Endothelial cell of umbilical vein (primary cell): ENCODE measurements at regions not wholly inside any gene's neighbourhood (a gene's known extent, or its start where the extent isn't known, plus 50 kb on each side); places are given as distances from the start of the nearest gene placed in this dataset.

Source experiments
- BruUV-seq: library from RNA; stranded (reverse); fragments of 400-500 nt; replicated peaks from 2 replicates; lab custom pipeline; 2021; lab: Mats Ljungman, UMichigan
- CTCF ChIA-PET: fragments of 300-600, 350-600 bp; sonication (Branson Sonifier 250); formaldehyde crosslinking; loops from one replicate; lab custom pipeline; 2021; ENCODE audit warnings: antibody characterized with exemption, inconsistent platforms; lab: Charles Lee
- POLR2A ChIA-PET: fragments of 300-600, 350-600 bp; sonication (Branson Sonifier 250); formaldehyde crosslinking; loops from one replicate; lab custom pipeline; 2021; ENCODE audit warnings: antibody characterized with exemption, inconsistent platforms; lab: Charles Lee
- DNase-seq: peaks from one replicate; pipeline ENCODE4 v3.0.0-alpha.2; 2011; ENCODE audit warnings: low read depth, low spot score
- FAIRE-seq: peaks from 2 replicates; lab custom pipeline; 2011; peaks lifted over from hg19 to GRCh38; lab: Jason Lieb, UNC
- H2AFZ ChIP-seq: 2 replicates; pipeline ENCODE4 v1.6.0; 2012; ENCODE audit warnings: low read depth, low read length, control low read depth, inconsistent platforms
- H3K27ac ChIP-seq: 2 replicates; pipeline ENCODE4 v1.5.1; 2011; ENCODE audit warnings: low read depth, mild to moderate bottlenecking, control low read depth, low read length, moderate library complexity; ENCODE audit not compliant: insufficient read depth
- H3K27me3 ChIP-seq, 2 experiments: 2 replicates each; pipeline versions ENCODE4 v1.6.0 to v1.6.1; 2011; ENCODE audit warnings: low read length in 2 of 2, mixed read lengths in 1 of 2; ENCODE audit not compliant: control insufficient read depth in 2 of 2, insufficient read depth in 2 of 2
- H3K36me3 ChIP-seq, 2 experiments: 2 replicates in 1 of 2; 3 replicates in 1 of 2; pipeline ENCODE4 v1.5.1; 2011; ENCODE audit warnings: low read length in 2 of 2, mild to moderate bottlenecking in 1 of 2, moderate library complexity in 1 of 2; ENCODE audit not compliant: control insufficient read depth in 2 of 2, insufficient read depth in 2 of 2; ENCODE audit errors: extremely low read depth in 1 of 2
- H3K4me1 ChIP-seq: 3 replicates; pipeline ENCODE4 v1.5.1; 2011; ENCODE audit warnings: mild to moderate bottlenecking, low read length; ENCODE audit not compliant: control insufficient read depth, insufficient read depth; ENCODE audit errors: extremely low read depth
- H3K4me2 ChIP-seq: 2 replicates; pipeline ENCODE4 v1.6.1; 2011; ENCODE audit warnings: low read length, control low read depth, mixed read lengths; ENCODE audit not compliant: insufficient read depth
- H3K4me3 ChIP-seq, 3 experiments: fragments of 200-600 bp in 1 of 3; sonication (generic), shearing (Covaris generic) in 1 of 3; replicated peaks in 1 of 3; 2 replicates each; pipeline ENCODE4 v1.5.1; 2011 to 2016; ENCODE audit warnings: control low read depth in 3 of 3, low read length in 3 of 3, mild to moderate bottlenecking in 2 of 3, inconsistent platforms in 1 of 3, low read depth in 1 of 3, moderate library complexity in 1 of 3; ENCODE audit not compliant: insufficient read depth in 1 of 3
- H3K79me2 ChIP-seq: 2 replicates; pipeline ENCODE4 v1.6.0; 2012; ENCODE audit warnings: low read length, inconsistent platforms; ENCODE audit not compliant: control insufficient read depth, insufficient read depth
- H3K9ac ChIP-seq: replicated peaks from 2 replicates; pipeline ENCODE3; 2011; ENCODE audit warnings: low read length, control low read depth; ENCODE audit not compliant: insufficient read depth; ENCODE audit errors: extremely low read depth
- H3K9me1 ChIP-seq: replicated peaks from 3 replicates; pipeline ENCODE4 v1.6.0; 2011; ENCODE audit warnings: mild to moderate bottlenecking, low read length; ENCODE audit not compliant: control insufficient read depth, insufficient read depth; ENCODE audit errors: extremely low read depth
- H3K9me3 ChIP-seq: replicated peaks from 2 replicates; pipeline ENCODE4 v1.5.1; 2012; ENCODE audit warnings: low read length, inconsistent platforms; ENCODE audit not compliant: control insufficient read depth, insufficient read depth
- H4K20me1 ChIP-seq: replicated peaks from 2 replicates; pipeline ENCODE3; 2011; ENCODE audit warnings: mild to moderate bottlenecking, low read length; ENCODE audit not compliant: control insufficient read depth, insufficient read depth; ENCODE audit errors: extremely low read depth
- CTCF ChIP-seq, 2 donors: IDR thresholded peaks; 1 replicate in 1 of 2; 2 replicates in 1 of 2; pipeline ENCODE4 v1.5.1; 2011; ENCODE audit warnings: low read length in 2 of 2, mild to moderate bottlenecking in 2 of 2, moderate library complexity in 2 of 2, control low read depth in 1 of 2, inconsistent platforms in 1 of 2, low read depth in 1 of 2; ENCODE audit not compliant: insufficient read depth in 1 of 2; ENCODE audit errors: extremely low read depth in 1 of 2
- EZH2 ChIP-seq: IDR thresholded peaks from 2 replicates; pipeline ENCODE4 v1.6.1; 2012; ENCODE audit warnings: borderline replicate concordance, low read depth, mild to moderate bottlenecking, moderate library complexity, low read length, inconsistent platforms; ENCODE audit not compliant: severe bottlenecking
- FOS ChIP-seq: IDR thresholded peaks from 2 replicates; pipeline ENCODE4 v1.6.1; 2011; ENCODE audit warnings: mild to moderate bottlenecking, low read length, moderate library complexity, borderline replicate concordance; ENCODE audit not compliant: insufficient read depth
- GATA2 ChIP-seq: IDR thresholded peaks from 2 replicates; pipeline ENCODE4 v1.7.0; 2011; ENCODE audit warnings: low read depth, mild to moderate bottlenecking, moderate library complexity, mixed read lengths, low read length; ENCODE audit not compliant: insufficient read length, insufficient read depth
- MYC ChIP-seq: IDR thresholded peaks from one replicate; pipeline ENCODE4 v1.6.1; 2011; ENCODE audit warnings: mild to moderate bottlenecking, low read depth, low read length
- dilution Hi-C: fragments of 300-500 bp; cut with MboI; formaldehyde crosslinking; loops from one replicate; pipeline ENCODE4 v1.15.0; 2019; ENCODE audit warnings: low sequenced_read_pairs; ENCODE audit not compliant: extremely low pct_ligation_motif_present
- intact Hi-C: fragments of 100-400 bp; cut with micrococcal nuclease; formaldehyde crosslinking; loops from one replicate; pipeline ENCODE4 v1.10.0; 2022

GRCh38 chr4:162502109-162502508, 338.3 kb upstream of the FSTL5 start:
- Histone ChIP-seq H3K27ac (no peak overlapping the region), H3K27me3 (no peaks in the 10 kb centered on the region), H3K36me3 (no peaks in the 10 kb centered on the region), H3K79me2 (no peaks in the 10 kb centered on the region), H3K4me3 (no peak overlapping the region), H3K4me1 (no peaks in the 10 kb centered on the region), H3K9me1 (no peaks in the 10 kb centered on the region), H3K9me3 (no peaks in the 10 kb centered on the region), H3K9ac (no peak overlapping the region), H3K4me2 (no peak overlapping the region), H2AFZ (no peak overlapping the region), H4K20me1 (no peaks in the 10 kb centered on the region)
- CTCF ChIA-PET = interaction anchor here (1.5 kb wide), 1 partner anchor 831 kb away, joined by 4 read pairs; no protein-coding TSS in a partner anchor
- dilution Hi-C loops = no loop called here
- TF ChIP-seq FOS (no peak), GATA2 (no peak), EZH2 (no peak), MYC (no peak)
- BruUV-seq = no TSS peak
- POLR2A ChIA-PET = no interaction called here
- intact Hi-C loops = no loop called here
- FAIRE-seq (no peak), DNase-seq (no peak)

DNA sequence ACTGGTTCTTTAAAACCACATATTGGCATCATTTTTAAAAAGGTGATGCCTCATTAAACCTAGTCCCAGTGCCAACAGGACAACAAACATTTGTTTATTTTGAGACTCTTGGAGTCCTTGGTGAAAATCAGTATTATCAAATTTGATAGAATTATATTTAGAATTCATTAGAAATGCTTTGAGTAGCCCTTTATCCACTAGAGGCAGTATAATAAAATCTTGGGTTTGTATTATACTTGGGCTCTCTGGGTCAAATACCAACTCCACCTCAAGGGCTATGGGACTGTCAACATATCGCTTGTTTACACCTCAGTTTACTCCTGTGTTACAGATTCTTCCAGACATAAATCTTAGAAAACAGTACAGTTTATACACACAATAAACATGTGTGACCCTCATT, 335.7 kb upstream of the FSTL5 start:
- POLR2A ChIA-PET = no interaction called here

More for the DNA sequence above, 335.7 kb upstream of the FSTL5 start:
- H3K9ac ChIP-seq = no peak overlapping the region
- no peaks in the 10 kb centered on the region for H4K20me1 ChIP-seq
- no peaks in the 10 kb centered on the region for H3K9me1 ChIP-seq
- no peaks in the 10 kb centered on the region for H3K27me3 ChIP-seq
- no peak overlapping the region for H3K4me2 ChIP-seq
- no peak overlapping the region for H3K27ac ChIP-seq
- dilution Hi-C loops (no loop called here), intact Hi-C loops (loop anchor here (10.0 kb wide), 2 partner anchors 985 to 1245 kb away; no protein-coding TSS in a partner anchor)
- no TSS peak for BruUV-seq
- DNase-seq (no peak), FAIRE-seq (no peak)
- H3K4me3 ChIP-seq = no peak overlapping the region
- CTCF ChIA-PET = interaction anchor here (1.2 to 4.6 kb wide), 3 partner anchors 832 to 1051 kb away, joined by 3 to 69 read pairs (median 4); partner anchors contain the start of gene NPY1R
- H3K36me3 ChIP-seq = no peaks in the 10 kb centered on the region
- H2AFZ ChIP-seq = no peak overlapping the region
- no peaks in the 10 kb centered on the region for H3K4me1 ChIP-seq
- no peaks in the 10 kb centered on the region for H3K9me3 ChIP-seq
- TF ChIP-seq CTCF (IDR thresholded peaks at IDR 0.05; ENCODE audit: extremely low read depth in 1 of 2, insufficient read depth in 1 of 2, low read depth in 1 of 2, low read length in 2 of 2) (peak in 1 of 2 donors; percentile 17), MYC (no peak)
- no peaks in the 10 kb centered on the region for H3K79me2 ChIP-seq
